Left lung (tissue), 4 donors: ENCODE measurements at regions not wholly inside any gene's neighbourhood (a gene's known extent, or its start where the extent isn't known, plus 50 kb on each side); places are given as distances from the start of the nearest gene placed in this dataset.

Experiments used
- ATAC-seq: fragments of 200-7000 bp; cut with Tn5 transposase; one replicate; pipeline ENCODE4 v1.9.1; 2020; ENCODE audit warnings: moderate library complexity
- DNase-seq, 4 donors: peaks; one replicate each; pipeline ENCODE4 v3.0.0-alpha.2; 2013 to 2020
- H3K27ac ChIP-seq, 2 donors: fragments of 200-600 bp; sonication (generic) in 1 of 2; one replicate each; pipeline versions ENCODE4 v1.5.0 to v1.8.0; 2020 to 2021
- H3K27me3 ChIP-seq, 2 donors: fragments of 200-600 bp; sonication (generic) in 1 of 2; one replicate each; pipeline versions ENCODE4 v1.5.0 to v1.8.0; 2020 to 2021
- H3K36me3 ChIP-seq, 2 donors: fragments of 200-600 bp; sonication (generic) in 1 of 2; one replicate each; pipeline versions ENCODE4 v1.5.0 to v1.8.0; 2020 to 2021
- H3K4me1 ChIP-seq, 2 donors: fragments of 200-600 bp; one replicate each; pipeline ENCODE4 v1.8.0; 2021
- H3K4me3 ChIP-seq, 2 donors: fragments of 200-600 bp; sonication (generic) in 1 of 2; one replicate each; pipeline versions ENCODE4 v1.5.0 to v1.8.0; 2020 to 2021; ENCODE audit warnings: mild to moderate bottlenecking in 1 of 2
- H3K9me3 ChIP-seq, 2 donors: fragments of 200-600 bp; sonication (generic) in 1 of 2; one replicate each; pipeline versions ENCODE4 v1.5.0 to v1.8.0; 2020 to 2021
- CTCF ChIP-seq, 2 donors: fragments of 200-600 bp; sonication (generic) in 1 of 2; IDR thresholded peaks; one replicate each; pipeline versions ENCODE4 v1.5.0 to v1.8.0; 2021; ENCODE audit warnings: antibody characterized with exemption in 2 of 2
- intact Hi-C, 2 donors: fragments of 100-400 bp; cut with DNase I; formaldehyde crosslinking; loops; one replicate each; pipeline versions ENCODE4 v1.11.2 to v1.14.2; 2022
- donor health status: DM: no; HTN: yes; CAD: no.
- donor health status: DM: no; HTN: no; CAD: no.

- Histone ChIP-seq H3K4me1 (no peaks in the 10 kb centered on the region), H3K27ac (no peak overlapping the region), H3K36me3 (no peaks in the 10 kb centered on the region), H3K27me3 (no peaks in the 10 kb centered on the region), H3K4me3 (no peak overlapping the region), H3K9me3 (peaks cover 0 to 9% of the 10 kb centered on the region in 2 donors)
- DNase-seq, result no peak
- ATAC-seq, result no peak
- no peak for TF ChIP-seq CTCF (IDR thresholded peaks at IDR 0.05)
- intact Hi-C loops, result no loop called here
Measured at GRCh38 chr7:22651534-22652243, 75.3 kb upstream of the IL6 start.

GRCh38 chr7:22651036-22651435, 76.0 kb upstream of the IL6 start:
- intact Hi-C loops, result no loop called here
- TF ChIP-seq CTCF (IDR thresholded peaks at IDR 0.05), result no peak
- Histone ChIP-seq H3K9me3 (peaks cover 0 to 16% of the 10 kb centered on the region in 2 donors), H3K4me1 (no peaks in the 10 kb centered on the region), H3K4me3 (no peak overlapping the region), H3K27ac (no peak overlapping the region), H3K36me3 (no peaks in the 10 kb centered on the region), H3K27me3 (no peaks in the 10 kb centered on the region)
- DNase-seq (no peak), ATAC-seq (no peak)

GRCh38 chr7:22649686-22650085, 77.3 kb upstream of the IL6 start:
- Histone ChIP-seq H3K27ac (no peak overlapping the region), H3K4me1 (no peaks in the 10 kb centered on the region), H3K4me3 (no peak overlapping the region), H3K36me3 (no peaks in the 10 kb centered on the region), H3K27me3 (no peaks in the 10 kb centered on the region), H3K9me3 (peaks cover 0 to 29% of the 10 kb centered on the region in 2 donors)
- DNase-seq (no peak), ATAC-seq (no peak)
- TF ChIP-seq CTCF (IDR thresholded peaks at IDR 0.05), result no peak
- intact Hi-C loops, result no loop called here

GRCh38 chr7:22647451-22648257, 79.3 kb upstream of the IL6 start:
- ATAC-seq (peak; percentile 23), DNase-seq (no peak)
- Histone ChIP-seq H3K36me3 (no peaks in the 10 kb centered on the region), H3K4me3 (no peak overlapping the region), H3K27me3 (no peaks in the 10 kb centered on the region), H3K4me1 (no peaks in the 10 kb centered on the region), H3K9me3 (peaks cover 0 to 47% of the 10 kb centered on the region in 2 donors), H3K27ac (peak overlapping the region in 1 of 2 donors; percentile 16)
- intact Hi-C loops, result no loop called here
- no peak for TF ChIP-seq CTCF (IDR thresholded peaks at IDR 0.05)

- Histone ChIP-seq H3K27me3 (no peaks in the 10 kb centered on the region), H3K27ac (no peak overlapping the region), H3K9me3 (peaks cover 0 to 63% of the 10 kb centered on the region in 2 donors), H3K4me1 (no peaks in the 10 kb centered on the region), H3K36me3 (no peaks in the 10 kb centered on the region), H3K4me3 (no peak overlapping the region)
- DNase-seq (no peak), ATAC-seq (no peak)
- intact Hi-C loops, result no loop called here
- no peak for TF ChIP-seq CTCF (IDR thresholded peaks at IDR 0.05)
Measured at GRCh38 chr7:22645418-22646181, 81.4 kb upstream of the IL6 start.
